Suprapubic skin (tissue), 3 donors: ENCODE measurements at regions not wholly inside any gene's neighbourhood (a gene's known extent, or its start where the extent isn't known, plus 50 kb on each side); places are given as distances from the start of the nearest gene placed in this dataset.

Experiments
- POLR2A ChIP-seq, 2 donors: fragments of 450-650 bp; IDR thresholded peaks; one replicate each; pipeline ENCODE4 v1.6.1; 2017; ENCODE audit warnings: antibody characterized with exemption in 2 of 2, mild to moderate bottlenecking in 2 of 2, moderate library complexity in 2 of 2
- TF ChIP-seq, protein P1 (sequence below), 2 donors: fragments of 200-600 bp in 1 of 2; fragments of 450-650 bp in 1 of 2; sonication (generic) in 1 of 2; IDR thresholded peaks; one replicate each; pipeline ENCODE4 v1.5.1; 2016 to 2019; ENCODE audit warnings: antibody characterized with exemption in 2 of 2, mild to moderate bottlenecking in 1 of 2, moderate library complexity in 1 of 2

DNA sequence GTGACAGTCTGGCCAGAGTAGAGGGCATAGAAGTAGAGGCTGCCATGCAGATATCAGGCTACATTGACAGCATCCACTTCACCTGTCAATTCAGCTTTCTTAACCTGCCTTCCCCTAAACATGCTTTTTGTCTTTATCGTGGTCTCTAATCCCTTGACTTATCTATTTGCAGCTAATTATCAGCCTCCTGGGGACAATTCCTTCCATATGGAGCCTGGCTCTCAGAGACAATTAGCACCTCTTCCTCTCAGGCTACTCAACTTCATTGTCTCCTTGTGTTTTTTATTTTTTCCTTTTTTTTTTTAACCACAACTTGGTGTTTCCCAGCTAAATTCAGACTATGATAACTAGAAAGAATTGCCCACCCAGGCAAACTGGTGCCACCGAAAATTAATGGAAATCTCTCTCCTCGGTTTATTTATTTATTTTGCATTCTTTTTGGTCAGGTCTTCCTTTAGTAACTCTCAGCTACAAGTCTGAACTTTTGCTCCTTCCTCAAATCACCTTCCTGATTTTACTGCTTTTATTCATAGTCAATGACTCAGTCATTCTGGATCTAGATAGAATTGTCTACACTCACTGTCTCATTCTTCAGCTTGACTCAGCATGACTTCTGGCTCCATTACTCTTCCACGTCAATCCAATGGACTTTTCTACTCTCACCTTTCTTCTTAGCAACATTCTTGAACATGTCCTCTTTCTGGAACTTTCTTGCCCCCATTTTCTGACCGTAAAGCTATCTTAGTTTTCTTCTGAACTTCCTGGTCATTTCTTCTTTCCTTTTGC, 63.0 kb upstream of the BASP1 start:
- TF ChIP-seq POLR2A (IDR thresholded peaks at IDR 0.05), result no peak
- TF ChIP-seq, protein P1, sequence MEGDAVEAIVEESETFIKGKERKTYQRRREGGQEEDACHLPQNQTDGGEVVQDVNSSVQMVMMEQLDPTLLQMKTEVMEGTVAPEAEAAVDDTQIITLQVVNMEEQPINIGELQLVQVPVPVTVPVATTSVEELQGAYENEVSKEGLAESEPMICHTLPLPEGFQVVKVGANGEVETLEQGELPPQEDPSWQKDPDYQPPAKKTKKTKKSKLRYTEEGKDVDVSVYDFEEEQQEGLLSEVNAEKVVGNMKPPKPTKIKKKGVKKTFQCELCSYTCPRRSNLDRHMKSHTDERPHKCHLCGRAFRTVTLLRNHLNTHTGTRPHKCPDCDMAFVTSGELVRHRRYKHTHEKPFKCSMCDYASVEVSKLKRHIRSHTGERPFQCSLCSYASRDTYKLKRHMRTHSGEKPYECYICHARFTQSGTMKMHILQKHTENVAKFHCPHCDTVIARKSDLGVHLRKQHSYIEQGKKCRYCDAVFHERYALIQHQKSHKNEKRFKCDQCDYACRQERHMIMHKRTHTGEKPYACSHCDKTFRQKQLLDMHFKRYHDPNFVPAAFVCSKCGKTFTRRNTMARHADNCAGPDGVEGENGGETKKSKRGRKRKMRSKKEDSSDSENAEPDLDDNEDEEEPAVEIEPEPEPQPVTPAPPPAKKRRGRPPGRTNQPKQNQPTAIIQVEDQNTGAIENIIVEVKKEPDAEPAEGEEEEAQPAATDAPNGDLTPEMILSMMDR (IDR thresholded peaks at IDR 0.05), result no peak
